Stimulated activated naive CD8-positive, alpha-beta T cell treated with anti-CD3 and anti-CD28 coated beads, Interleukin-15, Interleukin-2, amounts not matched to agents 100 U/mL and 50 U/mL, for 24 hours (primary cell): ENCODE measurements at regions not wholly inside any gene's neighbourhood (a gene's known extent, or its start where the extent isn't known, plus 50 kb on each side); places are given as distances from the start of the nearest gene placed in this dataset.
"Not testable (repeated sequence)": the region's sequence is repeated elsewhere in the genome, so short reads cannot be mapped to it uniquely, and the experiment has no call there.

Experiments
- ATAC-seq: fragments of 150-1000 bp; cut with Tn5 transposase; one replicate; pipeline ENCODE4 v1.10.0; 2021
- DNase-seq: peaks from one replicate; pipeline ENCODE4 v3.0.0; 2021

DNA sequence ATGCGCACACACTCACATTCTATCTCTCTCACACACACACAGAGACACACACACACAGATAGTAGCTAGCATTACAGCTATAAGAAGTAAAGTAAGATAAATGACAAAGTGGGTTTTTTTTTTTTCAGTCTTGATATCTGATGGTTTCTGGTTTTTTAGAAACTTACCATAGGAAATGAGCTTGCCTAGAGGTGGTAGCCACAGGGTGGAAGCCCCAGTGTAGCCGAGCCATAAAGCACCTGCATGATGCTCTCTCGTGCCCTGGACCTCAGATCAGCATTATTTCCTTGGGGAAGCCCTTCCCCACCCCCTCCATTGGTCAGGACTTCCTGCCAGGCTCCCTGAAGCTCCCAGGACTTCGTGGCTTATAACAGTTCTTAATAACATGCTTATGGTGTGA is 264.3 kb upstream of the C16orf82 start:
- ATAC-seq = no peak

DNA sequence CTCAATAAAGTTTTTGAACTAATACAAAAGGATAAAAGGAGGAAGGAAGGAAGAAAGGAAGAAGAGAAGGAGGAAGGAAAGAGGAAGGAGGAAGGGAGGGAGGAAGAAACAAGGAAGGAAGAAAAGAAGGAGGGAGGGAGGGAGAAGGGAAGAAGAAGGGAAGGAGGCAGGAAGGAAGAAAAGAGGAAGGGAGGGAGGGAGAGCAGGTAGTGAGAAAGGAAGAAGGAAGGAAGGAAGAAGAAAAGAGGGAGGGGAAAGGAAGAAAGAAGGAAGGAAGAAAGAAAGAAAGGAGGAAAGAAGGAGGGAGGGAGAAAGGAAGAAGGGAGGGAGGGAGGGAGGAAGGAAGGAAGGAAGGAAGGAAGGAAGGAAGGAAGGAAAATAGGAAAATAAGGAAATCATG is 263.8 kb upstream of the C16orf82 start:
- DNase-seq (no peak), ATAC-seq (no peak)

More for the DNA sequence above, 264.3 kb upstream of the C16orf82 start:
- no peak for DNase-seq

DNA sequence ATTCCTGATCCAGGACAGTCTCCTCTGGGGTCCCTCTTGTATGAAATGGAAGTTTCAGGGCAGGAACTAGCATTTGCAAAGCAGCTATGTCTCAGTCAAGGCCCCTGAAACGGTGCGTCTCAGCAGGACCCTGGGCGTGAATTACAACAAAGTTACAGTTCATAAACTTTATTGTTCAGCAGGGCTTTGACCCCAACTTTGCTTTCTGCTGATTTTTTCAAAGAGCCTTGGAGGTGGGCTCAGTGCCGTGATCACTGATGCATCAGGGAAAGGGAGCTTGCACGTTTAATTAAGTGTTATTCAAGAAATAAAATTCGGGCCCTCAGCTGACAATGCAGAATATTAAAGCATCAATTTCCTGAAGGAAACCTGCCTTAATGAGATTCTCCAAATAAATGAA is 260.1 kb upstream of the C16orf82 start:
- ATAC-seq (no peak), DNase-seq (no peak)

DNA sequence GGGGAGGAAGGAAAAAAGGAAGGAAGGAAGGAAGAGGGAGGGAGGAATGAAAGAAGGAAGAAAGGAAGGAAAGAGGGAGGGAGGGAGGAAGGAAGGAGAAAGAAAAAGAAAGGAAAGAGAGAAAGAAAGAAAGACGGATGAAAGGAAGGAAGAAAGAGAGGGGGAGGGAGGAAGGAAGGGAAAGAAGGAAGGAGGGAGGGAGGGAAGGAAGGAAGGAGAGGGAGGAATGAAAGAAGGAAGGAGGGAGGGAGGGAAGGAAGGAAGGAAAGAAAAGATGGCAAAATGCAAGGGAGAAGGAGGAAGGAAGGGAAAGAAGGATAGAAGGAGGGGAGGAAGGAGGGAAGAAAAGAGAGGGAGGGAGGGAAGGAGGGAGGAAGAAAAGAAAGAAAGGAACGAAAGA is 257.3 kb upstream of the C16orf82 start:
- ATAC-seq (no peak), DNase-seq (no peak)

DNA sequence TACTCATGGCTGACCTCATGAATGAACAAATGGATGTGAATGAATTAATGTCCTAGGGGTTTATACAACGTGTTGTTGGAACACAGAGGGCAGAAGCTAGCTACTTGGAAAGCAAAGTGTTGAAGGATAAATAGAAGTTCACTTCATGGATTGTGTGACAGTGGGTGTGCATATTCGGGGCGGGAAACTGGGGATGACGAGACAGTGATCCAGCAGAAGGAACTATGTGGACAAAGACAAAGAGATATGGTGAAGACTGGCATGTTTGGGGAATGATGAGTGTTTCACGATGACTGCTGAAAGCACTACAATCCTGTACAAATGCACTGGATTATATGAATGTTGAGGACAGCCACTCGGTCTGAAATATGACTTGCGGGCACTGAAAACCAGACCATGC is 250.5 kb upstream of the C16orf82 start:
- ATAC-seq = no peak
- DNase-seq = no peak

DNA sequence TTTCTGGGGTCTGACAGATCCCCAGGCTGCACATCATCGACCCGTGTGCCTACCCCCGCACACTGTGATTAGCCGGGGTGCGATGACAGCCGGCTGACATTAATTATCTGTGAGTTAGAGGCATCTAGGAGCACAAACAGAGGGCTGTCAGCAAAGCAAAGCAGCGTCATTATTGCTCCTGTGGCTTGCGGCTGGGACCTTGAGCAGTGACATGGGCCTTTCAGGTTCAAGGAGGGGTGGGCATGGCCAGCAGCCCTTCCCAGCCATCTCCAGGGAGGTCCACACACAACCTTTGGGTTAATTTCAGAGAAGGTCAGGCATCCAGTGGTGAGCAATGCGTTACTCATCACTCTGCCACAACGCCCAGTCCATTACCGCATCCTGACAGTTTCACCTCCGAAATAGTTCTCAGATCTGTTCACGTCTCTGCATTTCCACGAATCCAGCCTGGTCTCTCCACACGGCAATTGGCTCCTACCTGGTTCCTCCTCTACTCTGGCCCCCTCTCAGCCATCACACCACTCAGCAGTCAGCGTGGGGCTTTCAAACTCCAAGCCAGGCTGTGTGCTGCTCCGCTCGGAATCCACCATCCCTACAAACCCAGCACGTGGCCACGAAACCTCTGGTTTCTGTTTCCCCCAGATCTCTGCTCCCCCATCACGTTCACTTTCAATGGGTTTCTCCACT is 249.7 kb upstream of the C16orf82 start:
- DNase-seq = no peak
- ATAC-seq = no peak

DNA sequence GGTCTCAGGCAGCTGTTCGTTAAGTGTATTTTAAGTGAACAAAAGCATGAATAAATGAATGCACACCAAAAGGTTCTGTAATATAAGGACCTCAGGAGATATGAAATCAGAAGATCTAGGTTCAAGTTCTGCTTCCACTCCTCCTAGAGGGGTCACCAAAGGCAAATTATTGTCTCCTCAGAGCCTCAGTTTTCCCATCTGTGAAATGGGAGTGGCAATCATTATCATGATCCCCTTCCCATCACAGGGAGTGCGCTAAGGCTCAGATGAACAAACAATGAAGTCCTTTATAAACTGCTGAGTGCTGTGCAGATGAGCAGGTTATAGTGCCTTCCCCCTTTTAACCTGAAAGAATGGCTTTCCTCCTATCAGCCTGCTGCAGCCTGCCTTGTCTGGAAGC is 248.3 kb upstream of the C16orf82 start:
- no peak for DNase-seq

DNA sequence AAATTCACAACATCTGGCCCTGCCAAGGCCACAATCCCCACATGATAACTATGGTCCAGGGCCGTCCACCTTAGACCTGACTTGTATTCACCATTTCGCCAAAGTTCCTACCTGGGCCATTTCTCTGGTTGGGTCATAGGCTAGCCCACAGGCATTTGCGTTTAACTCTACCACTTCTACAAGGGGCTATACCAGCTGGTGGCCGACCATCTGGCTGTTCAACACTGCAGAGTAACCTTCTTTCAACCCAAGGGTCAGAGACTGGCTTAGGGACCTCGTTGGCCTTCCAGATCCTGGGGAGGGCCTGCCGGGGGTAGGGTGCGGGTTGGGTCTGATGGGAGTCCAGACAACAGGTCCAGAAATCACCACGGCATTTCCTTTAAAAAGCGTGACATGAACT is 242.3 kb upstream of the C16orf82 start:
- DNase-seq (no peak), ATAC-seq (no peak)

More for the DNA sequence above, 248.3 kb upstream of the C16orf82 start:
- no peak for ATAC-seq

DNA sequence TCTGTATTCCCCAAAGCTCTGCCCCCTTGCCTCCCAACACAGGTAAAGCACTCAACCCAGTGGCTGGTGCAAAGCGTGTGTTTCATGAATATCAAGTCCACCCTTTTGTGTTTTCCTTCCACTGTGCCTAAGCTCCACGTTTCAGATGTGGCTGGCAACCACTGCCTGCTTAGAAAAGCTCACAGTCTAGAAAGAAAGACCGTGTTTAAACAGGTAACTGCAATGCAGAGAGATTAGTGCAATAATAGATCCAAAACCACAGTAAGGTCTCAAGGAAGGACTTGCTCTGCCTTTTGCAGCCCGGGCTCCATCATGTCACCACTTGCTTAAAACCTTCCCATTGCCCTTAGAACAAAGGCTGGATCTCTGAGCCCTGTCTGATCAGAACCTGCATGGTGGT is 240.2 kb upstream of the C16orf82 start:
- ATAC-seq (no peak), DNase-seq (no peak)

DNA sequence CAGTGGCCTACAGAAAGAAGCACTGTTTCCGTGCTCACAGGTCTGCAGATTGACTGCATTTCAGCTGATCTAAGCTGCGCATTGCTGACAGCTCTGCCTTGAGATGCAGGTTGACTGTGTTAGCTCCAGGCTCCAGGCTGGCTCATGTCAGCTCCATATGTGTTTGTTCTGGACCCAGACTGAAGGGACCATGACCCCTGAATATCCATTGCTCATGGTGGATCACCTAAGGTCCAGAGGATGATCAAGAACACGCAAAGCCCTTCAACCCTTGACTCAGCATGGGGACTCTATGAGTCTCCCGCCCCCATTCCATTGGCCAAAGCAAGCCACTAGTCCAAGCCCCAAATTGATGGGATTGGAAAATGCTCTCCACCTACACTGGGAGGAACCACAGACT is 239.3 kb upstream of the C16orf82 start:
- DNase-seq (no peak), ATAC-seq (no peak)

DNA sequence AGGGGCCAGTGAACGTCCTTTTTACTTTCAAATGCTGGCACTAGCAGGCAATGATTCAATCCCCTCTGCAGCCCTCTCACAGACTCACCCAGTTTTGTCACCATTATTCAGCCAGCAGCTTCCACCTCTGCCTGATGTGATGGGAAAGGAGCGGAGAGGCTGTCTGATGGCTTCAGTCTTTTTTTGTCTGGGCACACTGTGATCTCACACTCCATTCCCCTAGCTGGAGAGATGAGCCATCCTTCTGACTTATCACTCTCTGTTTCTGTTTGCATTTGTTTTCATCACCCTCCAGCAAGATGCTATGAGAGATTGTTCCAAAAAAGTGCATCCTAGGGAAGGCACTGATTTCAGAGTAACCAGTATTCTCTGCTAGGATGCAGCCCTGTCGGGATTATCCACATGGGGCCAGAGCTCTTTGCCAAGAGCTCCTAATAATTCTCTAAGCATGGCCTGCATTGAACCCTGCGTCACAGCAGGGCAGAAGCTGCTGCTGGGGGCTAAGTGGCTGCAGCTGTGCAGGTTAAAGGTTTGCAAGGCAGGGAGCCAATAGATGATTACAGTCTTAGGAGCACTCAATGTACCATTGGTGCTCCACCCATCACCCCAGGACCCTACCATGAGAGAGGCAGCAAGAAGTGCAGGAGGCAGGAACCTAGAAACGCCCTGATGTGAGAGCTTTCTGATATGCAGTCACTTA is 236.1 kb upstream of the C16orf82 start:
- ATAC-seq (no peak), DNase-seq (no peak)

DNA sequence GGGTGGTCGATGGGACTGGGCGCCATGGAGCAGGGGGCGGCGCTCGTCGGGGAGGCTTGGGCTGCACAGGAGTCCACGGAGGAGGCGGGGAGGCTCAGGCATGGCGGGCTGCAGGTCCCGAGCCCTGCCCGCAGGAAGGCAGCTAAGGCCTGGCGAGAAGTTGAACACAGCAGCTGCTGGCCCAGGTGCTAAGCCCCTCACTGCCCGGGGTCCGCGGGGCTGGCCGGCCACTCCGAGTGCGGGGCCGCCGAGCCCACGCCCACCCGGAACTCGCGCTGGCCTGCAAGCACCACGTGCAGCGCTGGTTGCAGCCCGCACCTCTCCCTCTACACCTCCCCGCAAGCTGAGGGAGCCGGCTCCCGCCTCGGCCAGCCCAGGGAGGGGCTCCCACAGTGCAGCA is 230.6 kb upstream of the C16orf82 start:
- DNase-seq, ATAC-seq: not testable (repeated sequence)

DNA sequence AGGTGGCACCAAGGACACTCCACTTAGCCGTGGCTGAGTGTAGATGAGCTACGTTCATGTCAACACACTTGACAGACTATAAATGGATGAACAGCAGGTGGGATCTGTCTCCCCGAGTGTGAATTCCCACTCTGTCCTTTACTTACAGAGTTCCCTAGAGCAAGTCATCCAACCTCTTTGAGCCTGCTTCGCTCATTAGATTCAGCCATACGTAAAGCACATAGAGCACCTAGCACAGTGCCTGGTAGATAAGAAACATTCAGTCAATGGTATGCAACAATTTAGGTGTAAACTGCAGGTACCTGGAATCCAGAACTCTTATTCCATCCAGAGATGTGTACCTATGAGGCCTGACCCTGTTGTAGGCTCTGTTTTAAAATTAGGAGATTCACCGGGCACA is 227.8 kb upstream of the C16orf82 start:
- DNase-seq (no peak), ATAC-seq (no peak)

DNA sequence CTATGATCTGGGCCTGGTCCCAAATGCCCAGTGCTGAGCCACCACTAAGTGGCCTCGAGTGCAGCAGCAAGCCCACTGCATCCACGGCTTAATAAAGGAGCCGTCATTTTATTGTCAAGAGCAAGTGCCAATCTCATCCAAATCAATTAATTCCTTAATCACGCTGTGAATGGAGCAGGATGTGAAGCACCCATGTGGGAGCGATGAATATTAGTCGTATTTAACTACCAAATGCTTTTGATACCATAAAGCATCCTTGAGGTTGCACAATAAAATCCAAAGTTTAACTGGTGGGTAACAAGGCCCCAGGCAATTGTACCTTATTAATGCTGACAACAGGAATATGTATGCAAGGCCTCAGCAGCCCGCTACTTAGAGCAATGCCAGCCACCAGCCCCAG is 226.0 kb upstream of the C16orf82 start:
- ATAC-seq = no peak
- no peak for DNase-seq

DNA sequence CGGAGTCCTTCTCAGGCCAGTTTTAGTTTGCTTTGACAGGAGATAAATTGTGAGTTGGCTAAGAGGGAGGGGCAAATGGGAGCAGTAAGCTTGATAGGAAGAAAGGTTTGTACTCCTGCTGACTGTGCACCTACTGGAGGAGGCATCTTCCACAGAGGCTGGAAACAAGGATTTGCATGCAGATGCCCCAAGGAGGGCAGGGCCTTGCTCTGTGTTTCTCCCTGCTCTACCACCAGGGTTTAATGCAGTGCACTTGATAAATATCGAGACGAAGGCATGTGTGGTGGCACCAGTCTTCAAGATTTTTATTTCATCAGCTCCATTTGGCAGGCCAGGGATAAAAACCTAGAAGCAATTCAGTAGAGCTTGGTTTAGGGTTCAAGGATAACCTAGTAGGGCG is 210.5 kb upstream of the C16orf82 start:
- ATAC-seq (no peak), DNase-seq (no peak)

DNA sequence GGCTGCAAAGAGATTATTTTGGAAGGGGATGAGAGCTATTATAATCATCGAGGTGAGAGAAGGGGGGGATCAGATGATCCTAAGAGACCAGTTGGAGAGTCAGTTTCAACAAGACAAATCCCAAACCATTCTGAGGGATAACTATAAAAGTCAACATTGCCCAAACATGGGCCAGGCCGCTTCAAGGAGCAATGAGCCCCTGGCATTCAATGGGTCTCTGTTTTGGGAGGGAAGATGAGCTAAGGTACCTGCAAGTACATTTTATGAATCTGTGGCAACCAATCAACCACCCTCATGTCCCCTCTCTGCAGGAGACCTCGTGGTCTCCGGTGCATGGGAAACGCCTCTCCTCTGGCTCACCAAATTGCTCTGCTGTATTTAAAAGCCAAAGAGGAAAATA is 209.9 kb upstream of the C16orf82 start:
- ATAC-seq (no peak), DNase-seq (no peak)

DNA sequence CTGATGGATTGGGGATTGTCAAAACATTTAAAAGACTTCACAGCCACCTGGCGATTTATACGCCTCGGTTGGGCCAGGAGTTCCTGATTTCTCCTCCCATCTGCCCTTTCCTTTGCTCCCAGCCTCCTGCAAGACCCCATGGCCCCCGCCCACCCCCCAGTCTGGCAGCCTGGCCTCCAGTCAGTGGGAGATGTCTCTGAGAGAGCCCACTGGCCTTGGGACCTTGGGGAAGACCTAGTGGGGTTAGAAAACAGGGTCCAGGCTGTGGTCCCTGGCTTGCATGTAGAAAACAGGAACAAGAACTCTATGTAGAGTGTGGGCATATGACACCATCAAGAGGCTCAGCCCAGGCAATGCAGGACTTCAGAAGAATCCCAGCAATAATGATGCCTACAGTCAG is 209.4 kb upstream of the C16orf82 start:
- ATAC-seq = no peak

DNA sequence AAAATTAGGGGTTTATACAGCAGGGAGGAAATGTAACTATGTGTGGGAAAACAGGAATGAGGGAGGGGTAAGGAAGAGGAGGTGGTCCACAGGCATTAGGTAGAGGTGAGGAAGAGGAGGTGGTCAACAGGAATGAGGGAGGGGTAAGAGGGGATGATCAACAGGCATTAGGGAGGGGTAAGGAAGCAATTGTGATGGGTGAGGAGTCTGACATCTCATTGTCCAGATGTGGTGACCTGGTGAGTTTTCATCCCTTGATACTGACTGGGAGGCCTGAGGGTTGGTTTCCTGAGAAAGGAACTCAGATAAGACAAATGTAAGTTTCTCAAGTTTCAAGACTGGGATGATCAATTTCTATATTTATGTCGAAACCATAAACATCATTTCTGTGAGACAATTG is 206.2 kb upstream of the C16orf82 start:
- DNase-seq (no peak), ATAC-seq (no peak)

More for the DNA sequence above, 209.4 kb upstream of the C16orf82 start:
- DNase-seq = no peak

DNA sequence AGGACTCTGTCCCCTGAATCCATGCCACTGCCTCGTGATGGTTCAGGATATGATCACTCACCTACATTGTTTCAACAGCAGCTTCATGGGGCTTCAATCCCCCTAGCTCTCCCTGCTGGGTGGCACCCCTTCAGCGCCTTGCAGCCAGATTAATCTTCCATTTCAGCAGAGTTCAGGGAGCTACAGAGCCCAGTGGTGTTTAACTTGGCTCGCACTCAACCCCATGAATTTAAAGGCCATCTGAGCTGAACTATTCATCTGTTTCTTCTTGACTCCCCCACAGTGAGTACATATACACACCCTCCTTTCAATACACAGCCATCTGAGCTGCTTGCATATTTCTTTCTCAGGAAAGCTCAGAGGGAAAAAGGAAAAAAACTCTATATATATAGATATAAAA is 202.8 kb upstream of the C16orf82 start:
- ATAC-seq (no peak), DNase-seq (no peak)

DNA sequence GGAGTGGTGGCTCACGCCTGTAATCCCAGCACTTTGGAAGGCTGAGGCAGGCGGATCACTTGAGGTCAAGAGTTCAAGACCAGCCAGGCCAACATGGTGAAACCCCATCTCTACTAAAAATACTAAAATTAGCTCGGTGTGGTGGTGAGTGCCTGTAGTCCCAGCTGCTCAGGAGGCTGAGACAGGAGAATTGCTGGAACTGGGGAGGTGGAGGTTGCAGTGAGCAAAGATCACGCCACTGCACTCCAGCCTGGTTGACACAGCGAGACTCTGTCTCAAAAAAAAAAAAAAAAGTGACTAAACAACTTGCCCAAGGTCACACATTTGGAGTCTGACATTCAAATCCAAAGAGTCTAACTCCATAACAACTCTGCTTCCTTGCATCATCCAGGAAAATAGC is 192.4 kb upstream of the C16orf82 start:
- DNase-seq, ATAC-seq: not testable (repeated sequence)

DNA sequence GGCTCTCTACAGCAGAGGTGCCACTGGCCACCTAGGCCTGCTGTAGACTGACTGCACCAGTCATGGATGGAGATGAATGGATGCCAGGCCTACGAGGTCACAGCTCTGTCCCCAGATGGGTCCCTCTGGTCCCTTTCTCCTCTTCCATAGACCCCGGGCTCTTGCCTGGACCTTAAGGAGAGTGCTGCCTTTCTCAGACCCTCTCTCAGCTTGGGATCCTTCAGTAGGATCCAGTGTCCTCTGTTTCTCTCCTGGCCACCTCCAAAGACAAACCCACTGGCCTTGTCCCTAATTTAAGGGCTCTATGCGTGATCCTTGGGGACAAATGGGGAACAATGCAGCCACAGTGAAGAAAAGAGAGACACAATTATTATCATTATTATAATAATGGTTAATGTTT is 189.3 kb upstream of the C16orf82 start:
- no peak for ATAC-seq
- DNase-seq = no peak

DNA sequence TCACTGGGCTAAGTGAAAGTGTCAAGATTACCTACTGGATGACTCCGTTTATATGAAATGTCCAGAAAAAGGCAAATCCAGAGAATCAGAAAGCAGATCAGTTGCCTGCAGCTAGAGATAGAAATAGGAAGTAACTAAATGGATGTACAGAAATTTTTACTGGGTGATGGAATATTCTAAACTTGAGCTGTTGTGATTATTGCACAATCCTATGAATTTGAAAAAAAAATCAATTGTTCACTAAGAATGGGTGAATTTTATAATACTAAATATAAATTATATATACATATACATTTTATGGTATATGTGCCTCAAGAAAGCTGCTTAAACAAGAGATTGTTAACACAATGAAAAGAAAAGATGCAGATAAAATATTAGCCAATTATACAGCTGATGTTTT is 181.1 kb upstream of the C16orf82 start:
- DNase-seq (no peak), ATAC-seq (no peak)

DNA sequence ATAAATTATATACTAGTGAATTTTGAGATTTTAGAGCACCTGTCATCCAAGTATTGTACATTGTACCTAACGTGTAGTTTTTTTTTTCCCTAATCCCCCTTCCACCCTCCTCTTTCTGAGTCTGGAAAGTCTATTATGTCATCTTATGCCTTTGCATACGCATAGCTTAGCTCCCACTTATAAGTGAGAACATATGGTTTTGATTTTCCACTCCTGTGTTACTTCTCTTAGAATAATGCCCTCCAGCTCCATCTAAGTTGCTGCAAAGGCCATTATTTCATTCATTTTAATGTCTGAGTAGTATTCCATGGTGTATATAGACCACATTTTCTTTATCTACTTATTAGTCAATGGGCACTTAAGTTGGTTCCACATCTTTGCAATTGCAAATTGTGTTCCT is 177.0 kb upstream of the C16orf82 start:
- DNase-seq (no peak), ATAC-seq (no peak)

DNA sequence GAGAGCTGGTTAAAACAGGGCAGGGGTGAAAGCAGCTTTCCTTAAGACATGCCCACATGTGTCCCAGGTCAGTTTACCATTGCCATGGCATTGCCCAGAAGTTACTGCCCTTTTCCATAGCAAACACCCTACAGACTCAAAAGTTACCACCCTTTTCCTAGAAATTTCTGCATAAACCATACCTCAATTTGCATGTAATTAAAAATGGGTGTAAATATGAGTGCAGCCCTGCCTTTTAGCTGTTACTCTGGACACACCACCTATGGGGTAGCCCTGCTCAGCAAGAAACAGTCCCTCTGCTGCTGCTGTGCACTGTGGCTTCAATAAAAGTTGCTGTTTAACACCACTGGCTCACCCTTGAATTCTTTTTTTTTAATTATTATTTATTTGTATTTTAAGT is 168.5 kb upstream of the C16orf82 start:
- ATAC-seq (no peak), DNase-seq (no peak)
